ENCODE measurements at regions not wholly inside any gene's neighbourhood (a gene's known extent, or its start where the extent isn't known, plus 50 kb on each side); places are given as distances from the start of the nearest gene placed in this dataset.

GRCh38 chr6:3619800-3620199 lies 131.7 kb downstream of the PXDC1 start:
- no peaks in the 10 kb centered on the region for H3K4me1 ChIP-seq (ENCODE audit: control insufficient read depth in 1 of 2, low read depth in 2 of 2)
- H3K27ac ChIP-seq = no peak overlapping the region
- no peaks in the 10 kb centered on the region for H3K27me3 ChIP-seq (replicated peaks; ENCODE audit: insufficient read depth)
- H3K4me3 ChIP-seq = no peak overlapping the region
- no peak for DNase-seq (ENCODE audit: low spot score)
- H3K36me3 ChIP-seq = no peaks in the 10 kb centered on the region
- no peaks in the 10 kb centered on the region for H3K9me3 ChIP-seq
- no peak for TF ChIP-seq CTCF (IDR thresholded peaks at IDR 0.05)
- no peak for ATAC-seq (ENCODE audit: insufficient number of reproducible peaks, low FRiP score, low read depth)

GRCh38 chr6:3619201-3619600 lies 132.3 kb downstream of the PXDC1 start:
- H3K36me3 ChIP-seq = no peaks in the 10 kb centered on the region
- ATAC-seq (ENCODE audit: insufficient number of reproducible peaks, low FRiP score, low read depth) = no peak
- no peak overlapping the region for H3K4me3 ChIP-seq
- H3K4me1 ChIP-seq (ENCODE audit: control insufficient read depth in 1 of 2, low read depth in 2 of 2) = no peaks in the 10 kb centered on the region
- no peaks in the 10 kb centered on the region for H3K27me3 ChIP-seq (replicated peaks; ENCODE audit: insufficient read depth)
- no peak overlapping the region for H3K27ac ChIP-seq
- DNase-seq (ENCODE audit: low spot score) = no peak
- H3K9me3 ChIP-seq = no peaks in the 10 kb centered on the region
- no peak for TF ChIP-seq CTCF (IDR thresholded peaks at IDR 0.05)

- Histone ChIP-seq H3K36me3 (no peaks in the 10 kb centered on the region), H3K9me3 (no peaks in the 10 kb centered on the region), H3K4me3 (no peak overlapping the region), H3K27me3 (replicated peaks; ENCODE audit: insufficient read depth) (no peaks in the 10 kb centered on the region), H3K27ac (no peak overlapping the region), H3K4me1 (ENCODE audit: control insufficient read depth in 1 of 2, low read depth in 2 of 2) (no peaks in the 10 kb centered on the region)
- no peak for DNase-seq (ENCODE audit: low spot score)
- TF ChIP-seq CTCF (IDR thresholded peaks at IDR 0.05) = no peak
- ATAC-seq (ENCODE audit: insufficient number of reproducible peaks, low FRiP score, low read depth) = no peak
Measured at GRCh38 chr6:3618642-3619041, 132.9 kb downstream of the PXDC1 start.

- TF ChIP-seq CTCF (IDR thresholded peaks at IDR 0.05) = no peak
- ATAC-seq (ENCODE audit: insufficient number of reproducible peaks, low FRiP score, low read depth) = no peak
- Histone ChIP-seq H3K9me3 (no peaks in the 10 kb centered on the region), H3K4me3 (no peak overlapping the region), H3K27ac (no peak overlapping the region), H3K4me1 (ENCODE audit: control insufficient read depth in 1 of 2, low read depth in 2 of 2) (peaks cover 0 to under 1% of the 10 kb centered on the region in 2 donors), H3K36me3 (no peaks in the 10 kb centered on the region), H3K27me3 (replicated peaks; ENCODE audit: insufficient read depth) (no peaks in the 10 kb centered on the region)
- no peak for DNase-seq (ENCODE audit: low spot score)
Measured at GRCh38 chr6:3617681-3618311, 133.7 kb downstream of the PXDC1 start.

GRCh38 chr6:3617192-3617631 lies 134.3 kb downstream of the PXDC1 start:
- TF ChIP-seq CTCF (IDR thresholded peaks at IDR 0.05) = no peak
- Histone ChIP-seq H3K27ac (no peak overlapping the region), H3K4me3 (no peak overlapping the region), H3K36me3 (no peaks in the 10 kb centered on the region), H3K4me1 (ENCODE audit: control insufficient read depth in 1 of 2, low read depth in 2 of 2) (peaks cover 0 to 6% of the 10 kb centered on the region in 2 donors), H3K27me3 (replicated peaks; ENCODE audit: insufficient read depth) (no peaks in the 10 kb centered on the region), H3K9me3 (no peaks in the 10 kb centered on the region)
- DNase-seq (ENCODE audit: low spot score) (no peak), ATAC-seq (ENCODE audit: insufficient number of reproducible peaks, low FRiP score, low read depth) (no peak)

Measured in thoracic aorta (tissue), 2 donors.